ENCODE measurements at regions not wholly inside any gene's neighbourhood (a gene's known extent, or its start where the extent isn't known, plus 50 kb on each side); places are given as distances from the start of the nearest gene placed in this dataset.
"Not testable (repeated sequence)": the region's sequence is repeated elsewhere in the genome, so short reads cannot be mapped to it uniquely, and the experiment has no call there.

DNA sequence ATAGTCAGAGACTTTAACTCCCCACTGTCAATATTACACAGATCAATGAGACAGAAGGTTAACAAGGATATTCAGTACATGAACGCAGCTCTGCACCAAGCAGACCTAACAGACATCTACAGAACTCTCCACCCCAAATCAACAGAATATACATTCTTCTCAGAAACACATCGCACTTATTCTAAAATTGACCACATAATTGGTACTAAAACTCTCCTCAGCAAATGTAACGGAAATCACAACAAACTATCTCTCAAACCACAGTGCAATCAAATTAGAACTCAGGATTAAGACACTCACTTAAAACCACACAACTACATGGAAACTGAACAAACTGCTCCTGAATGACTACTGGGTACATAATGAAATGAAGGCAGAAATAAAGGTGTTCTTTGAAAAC is 341.3 kb upstream of the PTGER4 start:
- not testable (repeated sequence) for TF ChIP-seq POLR2A, CTCF (IDR thresholded peaks at IDR 0.05)

Data from uterus (tissue), 2 donors.